ENCODE measurements at regions not wholly inside any gene's neighbourhood (a gene's known extent, or its start where the extent isn't known, plus 50 kb on each side); places are given as distances from the start of the nearest gene placed in this dataset.
"Not testable (repeated sequence)": the region's sequence is repeated elsewhere in the genome, so short reads cannot be mapped to it uniquely, and the experiment has no call there.

- Histone ChIP-seq H3K27ac (no peak overlapping the region), H3K4me1 (no peaks in the 10 kb centered on the region), H3K9me3 (no peaks in the 10 kb centered on the region), H3K4me3 (no peak overlapping the region), H3K36me3 (no peaks in the 10 kb centered on the region), H3K27me3 (no peaks in the 10 kb centered on the region)
- TF ChIP-seq POLR2A (IDR thresholded peaks at IDR 0.05), result no peak
- TF ChIP-seq, protein P1, sequence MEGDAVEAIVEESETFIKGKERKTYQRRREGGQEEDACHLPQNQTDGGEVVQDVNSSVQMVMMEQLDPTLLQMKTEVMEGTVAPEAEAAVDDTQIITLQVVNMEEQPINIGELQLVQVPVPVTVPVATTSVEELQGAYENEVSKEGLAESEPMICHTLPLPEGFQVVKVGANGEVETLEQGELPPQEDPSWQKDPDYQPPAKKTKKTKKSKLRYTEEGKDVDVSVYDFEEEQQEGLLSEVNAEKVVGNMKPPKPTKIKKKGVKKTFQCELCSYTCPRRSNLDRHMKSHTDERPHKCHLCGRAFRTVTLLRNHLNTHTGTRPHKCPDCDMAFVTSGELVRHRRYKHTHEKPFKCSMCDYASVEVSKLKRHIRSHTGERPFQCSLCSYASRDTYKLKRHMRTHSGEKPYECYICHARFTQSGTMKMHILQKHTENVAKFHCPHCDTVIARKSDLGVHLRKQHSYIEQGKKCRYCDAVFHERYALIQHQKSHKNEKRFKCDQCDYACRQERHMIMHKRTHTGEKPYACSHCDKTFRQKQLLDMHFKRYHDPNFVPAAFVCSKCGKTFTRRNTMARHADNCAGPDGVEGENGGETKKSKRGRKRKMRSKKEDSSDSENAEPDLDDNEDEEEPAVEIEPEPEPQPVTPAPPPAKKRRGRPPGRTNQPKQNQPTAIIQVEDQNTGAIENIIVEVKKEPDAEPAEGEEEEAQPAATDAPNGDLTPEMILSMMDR (IDR thresholded peaks at IDR 0.05), result no peak
- no peak for DNase-seq
- intact Hi-C loops (cut with DNase I; ENCODE audit: low total_unique reads), result no loop called here
Observed at GRCh38 chr4:135485371-135485770, 1283.8 kb upstream of the PABPC4L start.

GRCh38 chr4:135476272-135476671 is 1274.7 kb upstream of the PABPC4L start:
- no peaks in the 10 kb centered on the region for H3K36me3 ChIP-seq
- H3K4me3 ChIP-seq, result no peak overlapping the region
- H3K27ac ChIP-seq, result no peak overlapping the region
- no peaks in the 10 kb centered on the region for H3K9me3 ChIP-seq
- intact Hi-C loops (cut with DNase I; ENCODE audit: low total_unique reads), result no loop called here
- H3K4me1 ChIP-seq, result no peaks in the 10 kb centered on the region
- no peaks in the 10 kb centered on the region for H3K27me3 ChIP-seq
- no peak for TF ChIP-seq POLR2A (IDR thresholded peaks at IDR 0.05)
- TF ChIP-seq, protein P1 (IDR thresholded peaks at IDR 0.05), result no peak
- DNase-seq, result no peak

DNA sequence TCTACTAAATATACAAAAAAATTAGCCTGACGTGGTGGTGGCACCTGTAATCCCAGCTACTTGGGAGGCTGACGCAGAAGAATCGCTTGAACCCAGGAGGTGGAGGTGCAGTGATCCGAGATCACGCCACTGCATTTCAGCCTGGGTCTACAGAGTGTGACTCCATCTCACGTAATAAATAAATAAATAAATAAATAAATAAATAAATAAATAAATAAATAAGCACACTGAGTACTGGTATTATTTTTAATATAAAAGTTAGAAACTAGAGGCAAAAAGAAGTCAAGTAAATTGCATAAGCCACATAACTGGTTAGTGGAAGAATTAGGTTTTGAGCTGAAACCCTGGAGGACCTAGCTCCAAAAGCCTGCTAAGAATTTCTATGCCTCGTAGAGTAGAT is 1262.7 kb upstream of the PABPC4L start:
- H3K27ac ChIP-seq, result no peak overlapping the region
- no peak overlapping the region for H3K4me3 ChIP-seq

GRCh38 chr4:135447598-135447997 is 1246.0 kb upstream of the PABPC4L start:
- DNase-seq; intact Hi-C loops (cut with DNase I; ENCODE audit: low total_unique reads); H3K4me3 ChIP-seq; H3K4me1 ChIP-seq; H3K27ac ChIP-seq; H3K36me3 ChIP-seq; H3K9me3 ChIP-seq; H3K27me3 ChIP-seq: not testable (repeated sequence)

More for the DNA sequence above, 1262.7 kb upstream of the PABPC4L start:
- TF ChIP-seq POLR2A (IDR thresholded peaks at IDR 0.05), result no peak
- TF ChIP-seq, protein P1 (IDR thresholded peaks at IDR 0.05), result no peak
- Histone ChIP-seq H3K36me3 (no peaks in the 10 kb centered on the region), H3K4me1 (no peaks in the 10 kb centered on the region), H3K9me3 (no peaks in the 10 kb centered on the region), H3K27me3 (no peaks in the 10 kb centered on the region)
- intact Hi-C loops (cut with DNase I; ENCODE audit: low total_unique reads), result no loop called here
- DNase-seq, result no peak

DNA sequence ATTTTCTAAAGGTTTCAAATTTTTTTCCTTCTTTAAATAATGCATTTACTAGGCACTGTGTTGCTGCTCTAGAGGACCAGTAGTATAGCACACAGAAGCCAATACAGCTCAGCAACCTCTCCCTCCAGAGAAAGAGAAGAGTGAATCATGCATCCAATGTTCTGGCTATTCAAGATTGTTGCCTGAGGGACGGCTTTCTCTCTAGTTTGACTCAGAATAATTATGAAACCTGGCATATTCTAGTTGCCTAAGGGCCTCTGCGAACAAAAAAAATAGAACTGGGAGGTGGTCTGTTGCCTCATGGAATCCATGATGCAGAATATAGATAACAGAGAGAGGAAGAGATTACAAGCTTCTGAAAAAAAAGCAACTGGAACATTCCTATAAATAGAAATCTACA is 1233.3 kb upstream of the PABPC4L start:
- Histone ChIP-seq H3K4me1 (no peaks in the 10 kb centered on the region), H3K36me3 (no peaks in the 10 kb centered on the region), H3K27ac (no peak overlapping the region), H3K9me3 (no peaks in the 10 kb centered on the region), H3K27me3 (no peaks in the 10 kb centered on the region), H3K4me3 (no peak overlapping the region)
- DNase-seq, result no peak
- intact Hi-C loops (cut with DNase I; ENCODE audit: low total_unique reads), result no loop called here
- TF ChIP-seq, protein P1 (IDR thresholded peaks at IDR 0.05), result no peak
- TF ChIP-seq POLR2A (IDR thresholded peaks at IDR 0.05), result no peak

- intact Hi-C loops (cut with DNase I; ENCODE audit: low total_unique reads), result no loop called here
Observed at GRCh38 chr4:135429528-135429927, 1227.9 kb upstream of the PABPC4L start.

More at GRCh38 chr4:135429528-135429927, 1227.9 kb upstream of the PABPC4L start:
- DNase-seq, result no peak
- no peaks in the 10 kb centered on the region for H3K4me1 ChIP-seq
- H3K27me3 ChIP-seq, result no peaks in the 10 kb centered on the region
- no peaks in the 10 kb centered on the region for H3K9me3 ChIP-seq
- H3K36me3 ChIP-seq, result no peaks in the 10 kb centered on the region
- no peak for TF ChIP-seq POLR2A (IDR thresholded peaks at IDR 0.05)
- TF ChIP-seq, protein P1 (IDR thresholded peaks at IDR 0.05), result no peak
- no peak overlapping the region for H3K27ac ChIP-seq
- H3K4me3 ChIP-seq, result no peak overlapping the region
